ENCODE measurements at regions not wholly inside any gene's neighbourhood (a gene's known extent, or its start where the extent isn't known, plus 50 kb on each side); places are given as distances from the start of the nearest gene placed in this dataset.

GRCh38 chr2:107402330-107402729, 424.4 kb upstream of the RGPD4 start:
- no peak for TF ChIP-seq POLR2AphosphoS5 (IDR thresholded peaks at IDR 0.05; ENCODE audit: low read depth)
- no peak for TF ChIP-seq CTCF (IDR thresholded peaks at IDR 0.05; ENCODE audit: insufficient read depth, low read length)

All from HL-60 (cell line).